C4-2B (cell line): ENCODE measurements at regions not wholly inside any gene's neighbourhood (a gene's known extent, or its start where the extent isn't known, plus 50 kb on each side); places are given as distances from the start of the nearest gene placed in this dataset.

Source experiments
- H3K27ac ChIP-seq: fragments of 450-650 bp; 2 replicates; pipeline ENCODE4 v1.5.1; 2017
- ZFX ChIP-seq: fragments of 450-650 bp; IDR thresholded peaks from 2 replicates; pipeline ENCODE4 v1.6.1; 2017
- TF ChIP-seq, protein P1 (sequence below): fragments of 450-650 bp; conservative IDR thresholded peaks from 2 replicates; pipeline ENCODE4 v1.5.1; 2017; ENCODE audit warnings: mild to moderate bottlenecking

DNA sequence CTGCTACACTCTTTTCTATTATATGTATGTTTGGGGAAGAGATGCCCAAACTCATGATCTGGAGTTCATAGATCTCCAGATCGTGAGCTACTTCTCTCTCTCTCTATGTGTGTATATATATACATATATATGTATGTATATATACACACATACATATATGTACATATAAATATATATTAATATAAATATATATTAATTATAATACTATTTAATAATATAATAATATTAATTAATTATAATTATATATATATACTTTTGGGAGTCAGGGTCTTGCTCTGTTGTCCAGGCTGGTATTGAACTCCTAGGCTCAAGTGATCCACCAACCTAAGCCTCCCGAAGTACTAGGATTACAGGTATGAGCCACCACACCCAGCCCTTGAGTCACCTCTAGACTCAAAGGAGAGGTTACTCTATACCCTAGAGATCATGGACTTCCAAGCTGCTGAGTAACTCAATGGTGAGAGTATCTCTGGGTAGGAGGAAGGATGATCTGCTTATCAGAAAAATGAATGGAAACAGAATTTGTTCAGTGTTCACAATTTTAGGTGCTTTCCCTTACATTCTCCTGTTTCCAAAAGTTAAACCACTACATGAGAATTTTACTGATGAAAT, 463.5 kb upstream of the TRIB2 start:
- TF ChIP-seq ZFX = no peak
- TF ChIP-seq, protein P1, sequence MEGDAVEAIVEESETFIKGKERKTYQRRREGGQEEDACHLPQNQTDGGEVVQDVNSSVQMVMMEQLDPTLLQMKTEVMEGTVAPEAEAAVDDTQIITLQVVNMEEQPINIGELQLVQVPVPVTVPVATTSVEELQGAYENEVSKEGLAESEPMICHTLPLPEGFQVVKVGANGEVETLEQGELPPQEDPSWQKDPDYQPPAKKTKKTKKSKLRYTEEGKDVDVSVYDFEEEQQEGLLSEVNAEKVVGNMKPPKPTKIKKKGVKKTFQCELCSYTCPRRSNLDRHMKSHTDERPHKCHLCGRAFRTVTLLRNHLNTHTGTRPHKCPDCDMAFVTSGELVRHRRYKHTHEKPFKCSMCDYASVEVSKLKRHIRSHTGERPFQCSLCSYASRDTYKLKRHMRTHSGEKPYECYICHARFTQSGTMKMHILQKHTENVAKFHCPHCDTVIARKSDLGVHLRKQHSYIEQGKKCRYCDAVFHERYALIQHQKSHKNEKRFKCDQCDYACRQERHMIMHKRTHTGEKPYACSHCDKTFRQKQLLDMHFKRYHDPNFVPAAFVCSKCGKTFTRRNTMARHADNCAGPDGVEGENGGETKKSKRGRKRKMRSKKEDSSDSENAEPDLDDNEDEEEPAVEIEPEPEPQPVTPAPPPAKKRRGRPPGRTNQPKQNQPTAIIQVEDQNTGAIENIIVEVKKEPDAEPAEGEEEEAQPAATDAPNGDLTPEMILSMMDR = no peak
- no peak overlapping the region for H3K27ac ChIP-seq

DNA sequence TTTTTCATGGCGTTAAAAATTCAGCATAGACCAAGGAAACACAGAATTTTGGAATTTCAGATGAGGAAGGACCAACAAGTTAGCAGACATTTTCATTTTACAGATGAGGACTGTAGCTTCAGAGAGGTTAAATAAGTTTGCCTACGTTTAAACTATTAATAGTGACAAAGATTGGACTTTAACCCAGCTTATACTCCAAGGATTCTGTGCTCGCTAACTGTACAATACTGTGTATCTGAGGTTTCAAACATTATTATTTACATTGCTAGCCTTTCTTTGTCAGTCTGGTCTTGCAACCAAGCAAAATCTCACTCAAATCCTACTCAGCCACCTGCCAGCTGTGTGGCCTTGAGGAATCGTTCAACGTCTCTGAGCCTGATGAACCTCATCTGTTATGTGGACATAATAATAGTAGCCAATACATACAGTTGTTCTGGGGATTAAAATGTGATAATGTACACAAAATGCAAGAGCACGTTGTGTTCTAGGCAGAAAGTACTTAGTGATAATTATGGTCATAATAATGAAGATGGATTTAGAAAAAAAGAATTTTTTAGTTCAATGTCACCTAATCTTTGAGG, 462.4 kb upstream of the TRIB2 start:
- no peak for TF ChIP-seq ZFX
- TF ChIP-seq, protein P1 = no peak
- no peak overlapping the region for H3K27ac ChIP-seq

DNA sequence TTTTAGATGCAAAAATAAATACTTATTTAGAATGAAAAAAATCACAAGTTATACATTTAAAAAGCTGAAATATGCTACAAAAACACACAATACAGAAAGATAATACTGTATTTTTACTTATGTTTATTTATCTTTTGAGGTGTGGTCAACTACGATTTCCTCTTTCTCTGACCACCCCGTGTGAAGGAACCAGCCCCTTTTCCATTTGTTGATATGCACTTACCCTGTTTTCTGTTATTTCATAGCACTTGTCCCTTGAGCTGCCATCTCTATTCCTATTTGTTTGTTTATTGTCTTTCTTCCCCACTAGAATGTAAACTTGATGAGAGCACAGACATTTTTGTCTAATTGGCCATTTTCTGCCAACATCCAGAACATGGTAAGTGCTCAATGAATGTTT, 460.5 kb upstream of the TRIB2 start:
- H3K27ac ChIP-seq = no peak overlapping the region
- TF ChIP-seq, protein P1 = no peak
- TF ChIP-seq ZFX = no peak

DNA sequence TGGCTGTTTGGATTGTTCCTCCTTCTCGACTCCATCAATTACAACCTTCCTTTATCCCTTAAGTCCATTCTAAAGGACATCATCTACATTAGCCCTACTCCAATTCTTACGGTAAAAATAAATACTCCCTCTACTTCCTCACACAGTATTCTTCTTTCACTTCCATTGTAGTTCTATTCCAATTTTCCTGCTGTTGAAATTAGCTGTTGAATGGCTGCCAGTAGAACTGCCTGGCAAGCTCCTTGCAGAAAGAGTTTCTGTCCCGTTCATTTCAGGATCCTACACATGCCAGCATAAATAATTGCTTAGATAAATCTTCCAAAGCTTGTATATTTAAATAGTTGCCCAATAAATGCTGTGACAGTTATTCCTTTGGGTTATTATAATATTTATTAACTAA, 459.3 kb upstream of the TRIB2 start:
- TF ChIP-seq, protein P1 = no peak
- TF ChIP-seq ZFX = no peak
- no peak overlapping the region for H3K27ac ChIP-seq

DNA sequence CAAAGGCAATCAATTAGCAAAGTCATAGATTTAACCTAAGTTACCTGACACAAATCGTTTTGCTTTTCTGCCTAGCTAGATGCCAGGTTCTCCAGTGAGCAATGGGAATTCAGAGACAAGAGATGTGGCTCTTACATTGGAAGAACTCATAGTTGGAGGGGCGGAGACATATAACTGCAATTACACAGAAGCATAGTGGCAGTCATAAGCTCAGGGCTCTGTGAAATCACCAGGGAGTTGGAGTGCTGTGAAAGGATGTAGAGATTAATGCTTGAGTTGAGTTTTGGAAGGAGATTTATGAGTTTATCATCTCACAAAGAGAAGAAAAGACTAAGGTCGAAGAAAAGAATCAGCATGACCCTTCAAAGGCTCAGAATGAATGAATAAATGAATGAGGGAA, 457.2 kb upstream of the TRIB2 start:
- H3K27ac ChIP-seq = no peak overlapping the region
- TF ChIP-seq ZFX = no peak
- TF ChIP-seq, protein P1 = no peak

DNA sequence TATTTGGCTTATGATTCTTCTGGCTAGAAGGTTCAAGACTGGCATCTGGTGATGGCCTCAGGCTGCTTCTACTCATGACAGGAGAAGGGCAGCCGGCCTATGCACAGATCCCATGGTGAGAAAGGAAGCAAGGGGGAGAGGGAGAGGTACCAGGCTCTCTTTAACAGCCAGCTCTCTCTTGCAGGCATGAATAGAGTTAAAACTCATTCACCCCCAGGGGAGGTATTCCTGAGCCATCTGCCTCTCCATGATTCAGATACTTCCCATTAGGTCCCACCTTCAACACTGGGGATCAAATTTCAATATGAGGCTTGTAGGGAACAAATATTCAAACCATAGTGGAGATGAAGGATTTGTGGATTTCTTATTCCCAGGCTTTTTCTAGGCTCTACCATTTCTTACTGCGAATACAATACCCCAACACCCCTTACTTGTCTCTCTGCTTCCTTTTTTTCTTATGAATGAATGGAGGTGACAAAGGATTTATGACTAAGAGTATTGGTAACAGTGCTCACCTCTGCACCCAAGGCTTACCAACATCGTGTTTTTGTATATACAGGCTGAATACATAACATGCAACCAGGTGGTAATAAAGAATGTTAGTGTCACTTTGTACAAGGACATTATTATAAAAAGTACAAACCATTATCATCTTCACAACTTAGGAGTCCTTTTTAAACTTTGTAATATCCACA, 454.6 kb upstream of the TRIB2 start:
- H3K27ac ChIP-seq = no peak overlapping the region
- TF ChIP-seq, protein P1 = no peak
- no peak for TF ChIP-seq ZFX

DNA sequence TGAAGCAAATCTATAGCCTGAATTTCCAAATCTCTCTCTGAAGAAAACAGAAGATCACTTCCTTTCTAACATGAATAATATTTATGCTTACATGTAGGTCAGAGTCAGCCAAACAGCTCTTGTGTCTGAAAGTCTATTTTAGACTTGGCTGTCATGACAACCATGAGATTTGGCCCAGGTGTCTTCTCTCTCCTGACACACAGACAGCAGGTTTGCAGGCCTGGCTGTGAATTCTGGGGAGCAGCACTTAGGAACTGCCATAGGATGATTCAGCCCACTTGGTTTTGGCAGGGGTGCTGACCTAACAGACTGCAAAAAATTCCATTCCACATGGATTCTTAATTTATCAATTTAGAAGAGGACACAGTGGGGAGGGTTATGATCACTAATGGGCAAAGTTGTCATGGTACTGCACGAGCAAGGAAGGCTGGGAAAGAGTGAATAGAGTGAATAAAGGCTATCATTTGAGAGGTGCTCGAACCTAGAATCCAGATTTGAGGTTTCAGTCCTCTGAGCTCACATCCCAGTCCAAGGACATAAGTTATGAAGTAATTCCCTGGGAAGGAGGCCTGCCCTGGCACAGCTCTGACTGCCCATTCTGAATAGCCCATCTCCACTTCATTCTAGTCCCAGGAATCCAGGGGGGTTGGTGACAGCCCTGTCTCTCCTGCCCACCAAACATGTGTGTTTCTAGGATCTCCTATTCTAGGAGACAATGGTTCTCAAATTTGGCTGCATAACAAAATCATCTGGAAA, 453.9 kb upstream of the TRIB2 start:
- no peak overlapping the region for H3K27ac ChIP-seq
- TF ChIP-seq, protein P1 = no peak
- no peak for TF ChIP-seq ZFX
